ENCODE measurements at regions not wholly inside any gene's neighbourhood (a gene's known extent, or its start where the extent isn't known, plus 50 kb on each side); places are given as distances from the start of the nearest gene placed in this dataset.

- Histone ChIP-seq H3K4me1 (peaks cover 13 to 44% of the 10 kb centered on the region in 2 donors), H3K4me3 (no peak overlapping the region), H3K27ac (peak overlapping the region in 3 of 4 donors; percentile 17 to 47 (median 41)), H3K36me3 (no peaks in the 10 kb centered on the region), H3K27me3 (no peaks in the 10 kb centered on the region), H3K9me3 (no peaks in the 10 kb centered on the region)
- DNase-seq (peak; percentile 47 to 69), ATAC-seq (peak; percentile 38 to 54)
- TF ChIP-seq POLR2A (IDR thresholded peaks at IDR 0.05) = no peak
- TF ChIP-seq, protein P1, sequence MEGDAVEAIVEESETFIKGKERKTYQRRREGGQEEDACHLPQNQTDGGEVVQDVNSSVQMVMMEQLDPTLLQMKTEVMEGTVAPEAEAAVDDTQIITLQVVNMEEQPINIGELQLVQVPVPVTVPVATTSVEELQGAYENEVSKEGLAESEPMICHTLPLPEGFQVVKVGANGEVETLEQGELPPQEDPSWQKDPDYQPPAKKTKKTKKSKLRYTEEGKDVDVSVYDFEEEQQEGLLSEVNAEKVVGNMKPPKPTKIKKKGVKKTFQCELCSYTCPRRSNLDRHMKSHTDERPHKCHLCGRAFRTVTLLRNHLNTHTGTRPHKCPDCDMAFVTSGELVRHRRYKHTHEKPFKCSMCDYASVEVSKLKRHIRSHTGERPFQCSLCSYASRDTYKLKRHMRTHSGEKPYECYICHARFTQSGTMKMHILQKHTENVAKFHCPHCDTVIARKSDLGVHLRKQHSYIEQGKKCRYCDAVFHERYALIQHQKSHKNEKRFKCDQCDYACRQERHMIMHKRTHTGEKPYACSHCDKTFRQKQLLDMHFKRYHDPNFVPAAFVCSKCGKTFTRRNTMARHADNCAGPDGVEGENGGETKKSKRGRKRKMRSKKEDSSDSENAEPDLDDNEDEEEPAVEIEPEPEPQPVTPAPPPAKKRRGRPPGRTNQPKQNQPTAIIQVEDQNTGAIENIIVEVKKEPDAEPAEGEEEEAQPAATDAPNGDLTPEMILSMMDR (IDR thresholded peaks at IDR 0.05 in 4 of 5, conservative IDR thresholded peaks at IDR 0.05 in 1 of 5) = no peak
- in situ Hi-C loops (cut with MboI; ENCODE audit: low sequenced_read_pairs in 4 of 4) (no loop called here), intact Hi-C loops (cut with DNase I; ENCODE audit: low total_unique reads) (loop anchor here (10.0 kb wide), 2 partner anchors 619 to 769 kb away; partner anchors contain the start of gene TBL1XR1)
Observed at GRCh38 chr3:177813322-177813721, 616.0 kb upstream of the TBL1XR1 start.

DNA sequence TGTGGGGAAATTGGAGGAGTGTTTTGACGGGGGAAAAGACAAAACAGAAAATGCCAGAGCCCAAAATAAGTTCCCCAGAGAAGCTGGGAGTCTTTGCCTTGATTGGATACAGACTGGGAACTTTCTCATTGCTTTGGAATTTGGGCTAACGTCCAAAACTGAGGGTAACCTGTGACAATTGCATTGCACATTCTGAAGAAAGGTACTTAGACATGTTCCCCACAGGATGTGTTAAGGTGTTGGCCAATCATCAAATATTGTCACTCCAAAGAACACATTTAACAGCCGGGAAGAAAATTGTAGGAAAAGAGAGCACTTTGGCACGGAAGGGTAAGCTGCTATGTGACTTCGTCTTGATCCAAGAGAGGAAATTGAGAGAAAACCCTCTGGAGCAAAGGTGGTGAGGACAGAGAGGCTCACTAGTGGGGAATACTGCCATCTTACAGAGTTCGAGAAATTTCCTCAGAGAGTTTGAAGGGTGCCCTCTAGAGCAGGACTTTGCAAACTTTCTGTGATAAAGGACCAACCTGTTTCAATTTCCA is 619.5 kb upstream of the TBL1XR1 start:
- H3K27me3 ChIP-seq = no peaks in the 10 kb centered on the region
- DNase-seq (no peak), ATAC-seq (peak; percentile 57 to 83)
- H3K4me1 ChIP-seq = peaks cover 19 to 36% of the 10 kb centered on the region in 2 donors
- H3K27ac ChIP-seq = peak overlapping the region; percentile 18 to 64 (median 54)
- in situ Hi-C loops (cut with MboI; ENCODE audit: low sequenced_read_pairs in 4 of 4) = no loop called here
- H3K4me3 ChIP-seq = no peak overlapping the region
- H3K36me3 ChIP-seq = no peaks in the 10 kb centered on the region
- TF ChIP-seq, protein P1 (IDR thresholded peaks at IDR 0.05 in 4 of 5, conservative IDR thresholded peaks at IDR 0.05 in 1 of 5) = peak in 1 of 5 experiments; percentile 11
- no peak for TF ChIP-seq POLR2A (IDR thresholded peaks at IDR 0.05)
- no peaks in the 10 kb centered on the region for H3K9me3 ChIP-seq
- intact Hi-C loops (cut with DNase I; ENCODE audit: low total_unique reads) = loop anchor here (5.0 to 10.0 kb wide), 3 partner anchors 459 to 772 kb away; partner anchors contain the start of gene TBL1XR1

DNA sequence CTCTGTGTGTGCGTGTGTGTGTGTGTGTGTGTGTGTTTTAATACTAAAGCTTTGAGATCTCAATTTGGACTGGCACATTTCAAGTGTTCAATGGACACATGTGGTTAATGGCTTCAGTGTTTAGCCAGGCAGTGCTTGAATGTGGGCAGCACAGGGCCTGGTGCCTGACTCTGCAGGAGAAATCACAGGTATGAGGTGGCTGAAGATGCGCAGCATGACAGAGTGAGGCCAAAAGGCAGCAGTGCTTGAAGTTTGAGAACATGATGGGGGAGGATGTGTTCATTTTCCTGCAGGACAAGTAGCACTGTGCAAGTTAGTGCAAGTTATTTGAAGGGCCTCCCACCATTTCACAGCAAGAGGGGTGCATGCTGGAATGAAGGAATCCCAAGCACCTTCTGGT is 620.5 kb upstream of the TBL1XR1 start:
- H3K4me1 ChIP-seq = peaks cover 17 to 35% of the 10 kb centered on the region in 2 donors
- in situ Hi-C loops (cut with MboI; ENCODE audit: low sequenced_read_pairs in 4 of 4) = no loop called here
- intact Hi-C loops (cut with DNase I; ENCODE audit: low total_unique reads) = loop anchor here (5.0 to 10.0 kb wide), 3 partner anchors 460 to 773 kb away; partner anchors contain the start of gene TBL1XR1

DNA sequence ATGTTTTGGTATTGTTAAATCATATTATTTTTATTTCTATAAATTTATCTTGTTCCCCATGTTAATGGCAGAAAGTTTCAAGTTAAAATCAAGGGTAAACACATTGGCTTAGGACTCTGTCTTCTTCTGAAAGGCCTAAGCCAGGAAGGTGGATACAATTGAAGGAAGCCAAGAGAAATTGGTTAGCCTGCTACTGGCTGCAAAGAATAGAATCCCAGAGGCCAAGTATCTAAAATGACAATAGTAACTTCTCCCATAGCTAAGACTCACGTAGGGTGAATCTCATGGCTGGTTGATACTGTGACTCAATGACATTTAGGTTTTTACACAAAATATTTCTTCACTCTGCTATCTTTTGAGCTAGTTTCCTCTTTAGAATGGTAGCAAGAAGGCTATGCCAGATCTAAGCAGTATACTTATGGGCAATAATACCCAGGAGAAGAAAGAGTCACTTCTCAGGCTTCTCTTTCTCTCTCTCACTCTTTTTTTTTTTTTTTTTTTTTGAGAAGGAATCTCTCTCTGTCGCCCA is 621.5 kb upstream of the TBL1XR1 start:
- in situ Hi-C loops (cut with MboI; ENCODE audit: low sequenced_read_pairs in 4 of 4) (no loop called here), intact Hi-C loops (cut with DNase I; ENCODE audit: low total_unique reads) (loop anchor here (5.0 to 10.0 kb wide), 3 partner anchors 461 to 774 kb away; partner anchors contain the start of gene TBL1XR1)
- H3K4me3 ChIP-seq = no peak overlapping the region
- DNase-seq (no peak), ATAC-seq (no peak)
- H3K27me3 ChIP-seq = no peaks in the 10 kb centered on the region
- peaks cover 21 to 40% of the 10 kb centered on the region in 2 donors for H3K4me1 ChIP-seq
- TF ChIP-seq POLR2A (IDR thresholded peaks at IDR 0.05) = no peak
- TF ChIP-seq, protein P1 (IDR thresholded peaks at IDR 0.05 in 4 of 5, conservative IDR thresholded peaks at IDR 0.05 in 1 of 5) = no peak
- H3K36me3 ChIP-seq = no peaks in the 10 kb centered on the region
- no peaks in the 10 kb centered on the region for H3K9me3 ChIP-seq
- peak overlapping the region in 2 of 4 donors; percentile 20 to 45 for H3K27ac ChIP-seq

More for the DNA sequence above, 620.5 kb upstream of the TBL1XR1 start:
- Histone ChIP-seq H3K4me3 (no peak overlapping the region), H3K36me3 (no peaks in the 10 kb centered on the region), H3K9me3 (no peaks in the 10 kb centered on the region), H3K27ac (no peak overlapping the region), H3K27me3 (no peaks in the 10 kb centered on the region)
- TF ChIP-seq POLR2A (IDR thresholded peaks at IDR 0.05) = no peak
- TF ChIP-seq, protein P1 (IDR thresholded peaks at IDR 0.05 in 4 of 5, conservative IDR thresholded peaks at IDR 0.05 in 1 of 5) = no peak
- ATAC-seq (no peak), DNase-seq (no peak)
